ENCODE measurements at regions not wholly inside any gene's neighbourhood (a gene's known extent, or its start where the extent isn't known, plus 50 kb on each side); places are given as distances from the start of the nearest gene placed in this dataset.
"Not testable (repeated sequence)": the region's sequence is repeated elsewhere in the genome, so short reads cannot be mapped to it uniquely, and the experiment has no call there.

GRCh38 chr11:24185535-24185934, 311.3 kb upstream of the LUZP2 start:
- TF ChIP-seq CTCF (conservative IDR thresholded peaks at IDR 0.05); EZH2 (IDR thresholded peaks at IDR 0.05; ENCODE audit: low read depth): not testable (repeated sequence)

Measured in PC-9 (cell line).